GM12878 (cell line): ENCODE measurements at regions not wholly inside any gene's neighbourhood (a gene's known extent, or its start where the extent isn't known, plus 50 kb on each side); places are given as distances from the start of the nearest gene placed in this dataset.
A peak's percentile ranks its signal among the peaks of the same experiment; 100 is the strongest.

Experiments used
- ATAC-seq: fragments of 200-7000 bp; cut with Tn5 transposase; 3 replicates; pipeline ENCODE4 v1.9.1; 2020; ENCODE audit warnings: mild to moderate bottlenecking, moderate library complexity
- BruUV-seq: library from RNA; stranded (reverse); fragments of 400-500 nt; replicated peaks from 2 replicates; lab custom pipeline; 2021; lab: Mats Ljungman, UMichigan
- CTCF ChIA-PET: fragments of 300-600 bp; sonication (Branson Sonifier 250); formaldehyde crosslinking; extraction: SDS; loops from one replicate; lab custom pipeline; 2021; ENCODE audit warnings: inconsistent platforms; lab: Yijun Ruan, JAX
- POLR2A ChIA-PET: fragments of 350-600 bp; formaldehyde crosslinking; extraction: SDS; loops from one replicate; lab custom pipeline; 2021; ENCODE audit warnings: inconsistent platforms; lab: Charles Lee
- RAD21 ChIA-PET: fragments of 300-600 bp; sonication (Branson Sonifier 250); formaldehyde crosslinking; loops from one replicate; lab custom pipeline; 2023; ENCODE audit warnings: antibody characterized with exemption; ENCODE audit not compliant: unreplicated experiment; lab: Charles Lee
- SMC1A ChIA-PET: fragments of 300-600 bp; sonication (Branson Sonifier 250); formaldehyde crosslinking; loops from one replicate; lab custom pipeline; 2023; ENCODE audit not compliant: unreplicated experiment, uncharacterized antibody; lab: Charles Lee
- DNase-seq: peaks from one replicate; pipeline ENCODE4 v3.0.0-alpha.2; 2011; ENCODE audit warnings: low read depth, low spot score
- FAIRE-seq: peaks from 3 replicates; lab custom pipeline; 2011; peaks lifted over from hg19 to GRCh38; lab: Jason Lieb, UNC
- H2AFZ ChIP-seq: 2 replicates; pipeline ENCODE4 v1.6.0; 2011; ENCODE audit warnings: low read depth, low read length, control low read depth; ENCODE audit not compliant: control insufficient read depth
- H3K27ac ChIP-seq: 2 replicates; pipeline ENCODE4 v1.5.1; 2011; ENCODE audit warnings: control low read depth; ENCODE audit not compliant: control insufficient read depth, insufficient read depth
- H3K27me3 ChIP-seq, 2 experiments: replicated peaks in 1 of 2; 2 replicates each; pipeline versions ENCODE4 v1.6.0 to v1.6.1; 2011; ENCODE audit warnings: low read length in 1 of 2; ENCODE audit not compliant: control insufficient read depth in 2 of 2, insufficient read depth in 2 of 2
- H3K36me3 ChIP-seq, 2 experiments: 2 replicates each; pipeline ENCODE4 v1.5.1; 2011; ENCODE audit warnings: low read length in 1 of 2; ENCODE audit not compliant: control insufficient read depth in 2 of 2, insufficient read depth in 2 of 2
- H3K4me1 ChIP-seq: 2 replicates; pipeline ENCODE4 v1.6.1; 2011; ENCODE audit warnings: mild to moderate bottlenecking, low read length, moderate library complexity, mixed read lengths; ENCODE audit not compliant: control insufficient read depth, insufficient read depth
- H3K4me2 ChIP-seq: 2 replicates; pipeline ENCODE4 v1.6.0; 2011; ENCODE audit warnings: control low read depth; ENCODE audit not compliant: control insufficient read depth, insufficient read depth
- H3K4me3 ChIP-seq: fragments of 200-600 bp; sonication (generic); 2 replicates; pipeline ENCODE4 v1.5.1; 2016
- H3K79me2 ChIP-seq: 2 replicates; pipeline ENCODE4 v1.6.0; 2011; ENCODE audit warnings: low read length; ENCODE audit not compliant: control insufficient read depth, insufficient read depth
- H3K9ac ChIP-seq: 2 replicates; pipeline ENCODE4 v1.8.0; 2011; ENCODE audit warnings: low read length, control low read depth, mixed read lengths; ENCODE audit not compliant: control insufficient read depth, insufficient read depth
- H3K9me3 ChIP-seq: replicated peaks from 3 replicates; pipeline ENCODE4 v1.5.1; 2011; ENCODE audit warnings: mild to moderate bottlenecking, low read length; ENCODE audit not compliant: control insufficient read depth, insufficient read depth
- H4K20me1 ChIP-seq: 2 replicates; pipeline ENCODE4 v1.6.0; 2011; ENCODE audit not compliant: control insufficient read depth, insufficient read depth
- BRCA1 ChIP-seq: IDR thresholded peaks from 2 replicates; pipeline ENCODE4 v1.6.1; 2011; ENCODE audit warnings: low read depth, low read length, improper control_type of control experiment
- CBFB ChIP-seq: IDR thresholded peaks from 2 replicates; pipeline ENCODE4 v1.6.1; 2016; ENCODE audit warnings: antibody characterized with exemption, low read depth
- EZH2 ChIP-seq: IDR thresholded peaks from 2 replicates; pipeline ENCODE4 v1.6.1; 2012; ENCODE audit warnings: low read depth, mild to moderate bottlenecking, control low read depth, inconsistent platforms, low read length, borderline replicate concordance; ENCODE audit not compliant: control insufficient read depth
- GATAD2B ChIP-seq: fragments of 450-650 bp; conservative IDR thresholded peaks from 2 replicates; pipeline ENCODE4 v1.6.1; 2017; ENCODE audit warnings: low read depth, mild to moderate bottlenecking, moderate library complexity
- HDGF ChIP-seq: fragments of 450-650 bp; IDR thresholded peaks from 2 replicates; pipeline ENCODE4 v1.6.1; 2016; ENCODE audit warnings: antibody characterized with exemption
- HSF1 ChIP-seq: fragments of 150-350 bp; IDR thresholded peaks from 2 replicates; pipeline ENCODE4 v1.6.1; 2014; ENCODE audit warnings: mild to moderate bottlenecking, low read depth, low read length
- MEF2B ChIP-seq: fragments of 450-650 bp; IDR thresholded peaks from 2 replicates; pipeline ENCODE4 v1.6.1; 2018; ENCODE audit warnings: mild to moderate bottlenecking, moderate library complexity; ENCODE audit not compliant: partially characterized antibody, poor library complexity, severe bottlenecking
- MYC ChIP-seq: IDR thresholded peaks from 2 replicates; pipeline ENCODE4 v1.6.1; 2011; ENCODE audit warnings: mild to moderate bottlenecking, low read length, moderate library complexity, inconsistent platforms; ENCODE audit not compliant: insufficient read depth, insufficient replicate concordance, insufficient read length, severe bottlenecking
- POLR2AphosphoS2 ChIP-seq: IDR thresholded peaks from 2 replicates; pipeline ENCODE4 v1.6.1; 2011; ENCODE audit warnings: low read depth, mild to moderate bottlenecking, low read length, improper control_type of control experiment, moderate library complexity
- POU2F2 ChIP-seq: IDR thresholded peaks from 3 replicates; pipeline ENCODE4 v1.6.1; 2011; ENCODE audit warnings: low read depth, mild to moderate bottlenecking, low read length, borderline replicate concordance
- SIX5 ChIP-seq: IDR thresholded peaks from 2 replicates; pipeline ENCODE4 v1.6.1; 2011; ENCODE audit warnings: mild to moderate bottlenecking, low read depth, low read length, moderate library complexity; ENCODE audit not compliant: severe bottlenecking
- SUPT20H ChIP-seq: IDR thresholded peaks from 2 replicates; pipeline ENCODE4 v1.6.1; 2011; ENCODE audit warnings: low read depth, mild to moderate bottlenecking, low read length, moderate library complexity, borderline replicate concordance; ENCODE audit not compliant: control insufficient read depth
- YY1 ChIP-seq: IDR thresholded peaks from 2 replicates; pipeline ENCODE4 v1.6.1; 2011; ENCODE audit warnings: low read depth, mild to moderate bottlenecking, low read length
- ZNF274 ChIP-seq: IDR thresholded peaks from one replicate; pipeline ENCODE4 v1.8.0; 2011; ENCODE audit not compliant: insufficient read length, insufficient read depth
- WGBS: methylation state at CpG from one replicate; pipeline ENCODE4 v1.1.6; 2016; ENCODE audit warnings: low lambda C conversion rate; ENCODE audit not compliant: insufficient replicate concordance, insufficient coverage; ENCODE audit errors: missing lambda C conversion rate; 5-methylcytosine and 5-hydroxymethylcytosine counted together
- in situ Hi-C: fragments of 300-500 bp; cut with MboI; formaldehyde crosslinking; loops from 9 replicates; pipeline ENCODE4 v1.14.3; 2018; ENCODE audit warnings: mixed read lengths
- intact Hi-C: fragments of 100-400 bp; cut with micrococcal nuclease; formaldehyde crosslinking; loops from one replicate; pipeline ENCODE4 v1.14.2; 2022; ENCODE audit not compliant: unreplicated experiment
- TF ChIP-seq, protein P1 (sequence below): fragments of 450-650 bp; conservative IDR thresholded peaks from 2 replicates; pipeline ENCODE4 v1.6.1; 2017; ENCODE audit warnings: mild to moderate bottlenecking, moderate library complexity
- TF ChIP-seq, protein P2 (sequence below): fragments of 450-650 bp; IDR thresholded peaks from 2 replicates; pipeline ENCODE4 v1.6.1; 2017; ENCODE audit warnings: mild to moderate bottlenecking, low read depth, inconsistent platforms; ENCODE audit not compliant: poor library complexity, severe bottlenecking

GRCh38 chr5:89301321-89302025, 418.5 kb upstream of the MEF2C start:
- RAD21 ChIA-PET: interaction anchor here (0.9 to 5.6 kb wide), 28 partner anchors 10 to 575 kb away, joined by 3 to 64 read pairs (median 6); partner anchors contain the start of gene MEF2C
- intact Hi-C loops: loop anchor here (2.0 to 10.0 kb wide), 8 partner anchors 41 to 966 kb away; no protein-coding TSS in a partner anchor
- TF ChIP-seq BRCA1: no peak
- TF ChIP-seq, protein P1, sequence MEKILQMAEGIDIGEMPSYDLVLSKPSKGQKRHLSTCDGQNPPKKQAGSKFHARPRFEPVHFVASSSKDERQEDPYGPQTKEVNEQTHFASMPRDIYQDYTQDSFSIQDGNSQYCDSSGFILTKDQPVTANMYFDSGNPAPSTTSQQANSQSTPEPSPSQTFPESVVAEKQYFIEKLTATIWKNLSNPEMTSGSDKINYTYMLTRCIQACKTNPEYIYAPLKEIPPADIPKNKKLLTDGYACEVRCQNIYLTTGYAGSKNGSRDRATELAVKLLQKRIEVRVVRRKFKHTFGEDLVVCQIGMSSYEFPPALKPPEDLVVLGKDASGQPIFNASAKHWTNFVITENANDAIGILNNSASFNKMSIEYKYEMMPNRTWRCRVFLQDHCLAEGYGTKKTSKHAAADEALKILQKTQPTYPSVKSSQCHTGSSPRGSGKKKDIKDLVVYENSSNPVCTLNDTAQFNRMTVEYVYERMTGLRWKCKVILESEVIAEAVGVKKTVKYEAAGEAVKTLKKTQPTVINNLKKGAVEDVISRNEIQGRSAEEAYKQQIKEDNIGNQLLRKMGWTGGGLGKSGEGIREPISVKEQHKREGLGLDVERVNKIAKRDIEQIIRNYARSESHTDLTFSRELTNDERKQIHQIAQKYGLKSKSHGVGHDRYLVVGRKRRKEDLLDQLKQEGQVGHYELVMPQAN: no peak
- peak; percentile 79 for TF ChIP-seq YY1
- TF ChIP-seq HDGF: no peak
- no peak for TF ChIP-seq SIX5
- TF ChIP-seq, protein P2, sequence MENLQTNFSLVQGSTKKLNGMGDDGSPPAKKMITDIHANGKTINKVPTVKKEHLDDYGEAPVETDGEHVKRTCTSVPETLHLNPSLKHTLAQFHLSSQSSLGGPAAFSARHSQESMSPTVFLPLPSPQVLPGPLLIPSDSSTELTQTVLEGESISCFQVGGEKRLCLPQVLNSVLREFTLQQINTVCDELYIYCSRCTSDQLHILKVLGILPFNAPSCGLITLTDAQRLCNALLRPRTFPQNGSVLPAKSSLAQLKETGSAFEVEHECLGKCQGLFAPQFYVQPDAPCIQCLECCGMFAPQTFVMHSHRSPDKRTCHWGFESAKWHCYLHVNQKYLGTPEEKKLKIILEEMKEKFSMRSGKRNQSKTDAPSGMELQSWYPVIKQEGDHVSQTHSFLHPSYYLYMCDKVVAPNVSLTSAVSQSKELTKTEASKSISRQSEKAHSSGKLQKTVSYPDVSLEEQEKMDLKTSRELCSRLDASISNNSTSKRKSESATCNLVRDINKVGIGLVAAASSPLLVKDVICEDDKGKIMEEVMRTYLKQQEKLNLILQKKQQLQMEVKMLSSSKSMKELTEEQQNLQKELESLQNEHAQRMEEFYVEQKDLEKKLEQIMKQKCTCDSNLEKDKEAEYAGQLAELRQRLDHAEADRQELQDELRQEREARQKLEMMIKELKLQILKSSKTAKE: peak; percentile 64
- peak; percentile 30; the same call in 1 of the 2 replicates for TF ChIP-seq GATAD2B
- TF ChIP-seq MEF2B: peak; percentile 87
- no peak for TF ChIP-seq HSF1
- no peak for TF ChIP-seq MYC
- TF ChIP-seq ZNF274: no peak
- no peak for TF ChIP-seq EZH2
- TF ChIP-seq CBFB: no peak
- TF ChIP-seq POLR2AphosphoS2: no peak
- no peak for TF ChIP-seq SUPT20H
- peak; percentile 76; the same call in 2 of the 3 replicates for TF ChIP-seq POU2F2

More at GRCh38 chr5:89301321-89302025, 418.5 kb upstream of the MEF2C start:
- ATAC-seq (peak; percentile 70), FAIRE-seq (peak; percentile 85), DNase-seq (peak; percentile 88)
- ChIA-PET SMC1A (interaction anchor here (0.6 to 5.2 kb wide), 34 partner anchors 11 to 604 kb away, joined by 3 to 87 read pairs (median 4); no protein-coding TSS in a partner anchor), POLR2A (interaction anchor here (0.6 to 4.3 kb wide), 11 partner anchors 10 to 134 kb away, joined by 3 to 22 read pairs (median 4); no protein-coding TSS in a partner anchor), CTCF (interaction anchor here (0.7 to 3.5 kb wide), 13 partner anchors 10 to 569 kb away, joined by 3 to 19 read pairs (median 5); no protein-coding TSS in a partner anchor)
- Histone ChIP-seq H3K79me2 (peaks cover 2% of the 10 kb centered on the region; the same call in 1 of the 2 replicates), H3K36me3 (no peaks in the 10 kb centered on the region), H3K27ac (peak overlapping the region; percentile 78), H3K9me3 (peaks cover 11% of the 10 kb centered on the region), H3K27me3 (no peaks in the 10 kb centered on the region), H3K9ac (peak overlapping the region; percentile 69), H2AFZ (no peak overlapping the region; the same call in 1 of the 2 replicates), H3K4me1 (peaks cover 38% of the 10 kb centered on the region), H3K4me2 (peak overlapping the region; percentile 68), H3K4me3 (peak overlapping the region; percentile 45), H4K20me1 (no peaks in the 10 kb centered on the region)
- in situ Hi-C loops: loop anchor here (5.0 to 10.0 kb wide), 3 partner anchors 69 to 569 kb away; partner anchors contain the start of gene MEF2C
- WGBS: 17% methylated on average over 6 of the region's 6 CpGs
- BruUV-seq: TSS peak; percentile 79
